ENCODE measurements at regions not wholly inside any gene's neighbourhood (a gene's known extent, or its start where the extent isn't known, plus 50 kb on each side); places are given as distances from the start of the nearest gene placed in this dataset.

DNA sequence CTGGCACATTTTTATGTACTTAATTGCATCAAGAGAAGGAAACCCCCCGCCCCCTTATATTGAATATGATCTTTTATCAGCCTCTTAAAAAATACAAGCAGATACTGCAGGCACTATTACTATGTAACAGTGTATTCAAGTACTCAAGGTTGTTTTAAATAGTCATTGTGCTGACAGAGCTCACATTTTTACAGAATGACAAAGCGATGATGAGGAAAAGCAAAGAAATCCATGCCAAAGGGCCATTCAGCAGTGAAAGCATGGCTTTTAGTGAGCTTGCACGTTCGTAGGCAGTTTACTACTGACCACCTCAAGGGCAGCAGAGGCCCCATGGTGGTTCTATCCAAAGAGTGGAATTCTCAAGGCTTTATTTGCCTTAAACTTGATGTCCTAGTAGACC is 146.8 kb downstream of the RPS12 start:
- H3K27ac Mint-ChIP-seq (ENCODE audit: low read depth, unreplicated experiment), result no peak overlapping the region

DNA sequence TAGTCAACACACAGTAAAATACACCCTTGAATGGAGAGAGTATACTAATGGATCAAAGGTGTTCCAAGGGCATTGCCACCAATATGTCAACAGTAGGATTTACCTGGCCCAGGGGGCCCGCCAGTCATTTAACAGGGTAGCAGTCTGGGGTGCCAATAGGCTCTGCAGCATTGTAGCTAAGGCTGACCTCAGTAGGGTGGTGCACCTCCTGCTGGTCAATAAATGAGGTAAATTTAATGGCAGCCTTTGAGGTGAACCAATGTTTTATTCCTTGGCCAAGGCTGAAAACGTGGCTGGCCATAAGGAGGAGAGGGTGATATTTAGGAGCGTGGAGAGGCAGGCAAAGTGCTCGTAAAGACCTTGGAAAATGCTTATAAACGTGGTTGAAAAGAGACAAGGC is 147.2 kb downstream of the RPS12 start:
- Mint-ChIP-seq H3K27ac (ENCODE audit: low read depth, unreplicated experiment) (no peak overlapping the region), H3K27me3 (ENCODE audit: insufficient read depth, unreplicated experiment) (peaks cover 83% of the 10 kb centered on the region), H3K36me3 (ENCODE audit: insufficient read depth, unreplicated experiment) (no peaks in the 10 kb centered on the region), H3K4me3 (ENCODE audit: unreplicated experiment) (no peak overlapping the region), H3K9me3 (ENCODE audit: unreplicated experiment) (no peaks in the 10 kb centered on the region), H3K4me1 (ENCODE audit: insufficient read depth, unreplicated experiment) (peaks cover 10% of the 10 kb centered on the region)
- CTCF ChIA-PET, result interaction anchor here (0.7 to 2.7 kb wide), 12 partner anchors 10 to 591 kb away, joined by 3 to 14 read pairs (median 3); no protein-coding TSS in a partner anchor
- TF ChIP-seq, protein P1, sequence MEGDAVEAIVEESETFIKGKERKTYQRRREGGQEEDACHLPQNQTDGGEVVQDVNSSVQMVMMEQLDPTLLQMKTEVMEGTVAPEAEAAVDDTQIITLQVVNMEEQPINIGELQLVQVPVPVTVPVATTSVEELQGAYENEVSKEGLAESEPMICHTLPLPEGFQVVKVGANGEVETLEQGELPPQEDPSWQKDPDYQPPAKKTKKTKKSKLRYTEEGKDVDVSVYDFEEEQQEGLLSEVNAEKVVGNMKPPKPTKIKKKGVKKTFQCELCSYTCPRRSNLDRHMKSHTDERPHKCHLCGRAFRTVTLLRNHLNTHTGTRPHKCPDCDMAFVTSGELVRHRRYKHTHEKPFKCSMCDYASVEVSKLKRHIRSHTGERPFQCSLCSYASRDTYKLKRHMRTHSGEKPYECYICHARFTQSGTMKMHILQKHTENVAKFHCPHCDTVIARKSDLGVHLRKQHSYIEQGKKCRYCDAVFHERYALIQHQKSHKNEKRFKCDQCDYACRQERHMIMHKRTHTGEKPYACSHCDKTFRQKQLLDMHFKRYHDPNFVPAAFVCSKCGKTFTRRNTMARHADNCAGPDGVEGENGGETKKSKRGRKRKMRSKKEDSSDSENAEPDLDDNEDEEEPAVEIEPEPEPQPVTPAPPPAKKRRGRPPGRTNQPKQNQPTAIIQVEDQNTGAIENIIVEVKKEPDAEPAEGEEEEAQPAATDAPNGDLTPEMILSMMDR (IDR thresholded peaks at IDR 0.05; ENCODE audit: unreplicated experiment), result peak; percentile 12
- POLR2A ChIA-PET, result no interaction called here
- BruUV-seq (replicated peaks), result no TSS peak
- DNase-seq (ENCODE audit: unreplicated experiment), result peak; percentile 25
- intact Hi-C loops (cut with micrococcal nuclease), result loop anchor here (1.0 to 10.0 kb wide), 3 partner anchors 131 to 961 kb away; no protein-coding TSS in a partner anchor

More for the DNA sequence above, 146.8 kb downstream of the RPS12 start:
- TF ChIP-seq, protein P1 (IDR thresholded peaks at IDR 0.05; ENCODE audit: unreplicated experiment), result no peak
- Mint-ChIP-seq H3K4me3 (ENCODE audit: unreplicated experiment) (no peak overlapping the region), H3K36me3 (ENCODE audit: insufficient read depth, unreplicated experiment) (no peaks in the 10 kb centered on the region), H3K9me3 (ENCODE audit: unreplicated experiment) (no peaks in the 10 kb centered on the region), H3K27me3 (ENCODE audit: insufficient read depth, unreplicated experiment) (peaks cover 88% of the 10 kb centered on the region), H3K4me1 (ENCODE audit: insufficient read depth, unreplicated experiment) (peaks cover 10% of the 10 kb centered on the region)
- CTCF ChIA-PET, result interaction anchor here (0.7 to 2.7 kb wide), 5 partner anchors 10 to 552 kb away, joined by 3 to 14 read pairs (median 3); no protein-coding TSS in a partner anchor
- intact Hi-C loops (cut with micrococcal nuclease), result loop anchor here (1.0 to 10.0 kb wide), 3 partner anchors 131 to 961 kb away; no protein-coding TSS in a partner anchor
- DNase-seq (ENCODE audit: unreplicated experiment), result no peak
- POLR2A ChIA-PET, result no interaction called here
- no TSS peak for BruUV-seq (replicated peaks)

DNA sequence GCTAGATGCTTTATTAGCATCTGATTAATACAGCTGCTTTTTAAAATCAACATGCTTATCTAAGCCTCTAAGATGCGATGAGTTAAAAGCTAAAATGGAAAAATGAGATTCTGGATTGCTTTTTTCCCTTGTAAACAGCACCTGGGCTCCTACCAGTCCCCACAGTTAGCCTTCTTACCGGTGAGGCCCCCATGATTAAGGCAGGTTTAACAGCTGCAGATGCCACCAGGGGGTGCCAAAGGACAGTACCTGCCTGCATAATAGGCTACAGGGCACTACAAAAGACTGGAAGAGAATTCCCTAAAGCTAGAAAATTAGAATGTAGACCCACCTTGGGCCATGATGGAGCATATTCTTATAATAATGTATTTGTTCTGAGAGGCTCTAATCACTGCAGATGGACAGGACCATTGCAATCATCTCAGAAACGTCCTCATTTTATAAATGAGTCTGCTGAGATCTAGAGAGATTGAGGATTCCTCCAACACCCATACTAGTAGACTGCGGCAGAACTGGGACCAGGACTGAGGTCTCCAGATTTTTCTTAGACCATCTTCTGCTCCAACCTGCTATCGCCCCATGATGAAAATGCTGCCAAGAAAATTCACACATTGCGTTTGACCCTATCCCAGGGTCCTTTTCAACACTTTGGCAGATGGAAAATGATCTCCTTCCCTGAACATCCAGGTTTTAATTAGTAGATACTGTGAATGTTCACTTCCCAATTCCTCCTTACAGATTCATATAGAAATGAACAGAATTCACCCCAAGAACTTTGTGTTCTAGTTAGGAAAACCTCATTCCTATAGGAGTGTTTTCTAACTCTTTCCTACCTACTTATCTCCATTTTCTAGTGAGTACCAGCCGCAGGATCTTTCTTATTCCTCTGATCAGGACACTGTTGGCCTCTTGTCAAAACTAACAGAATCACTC is 148.8 kb downstream of the RPS12 start:
- CTCF ChIA-PET, result interaction anchor here (0.5 to 2.7 kb wide), 45 partner anchors 8 to 954 kb away, joined by 3 to 17 read pairs (median 4); no protein-coding TSS in a partner anchor
- POLR2A ChIA-PET, result interaction anchor here (0.6 kb wide), 1 partner anchor 24 kb away, joined by 3 read pairs; no protein-coding TSS in a partner anchor
- H3K4me3 Mint-ChIP-seq (ENCODE audit: unreplicated experiment), result no peak overlapping the region
- H3K27me3 Mint-ChIP-seq (ENCODE audit: insufficient read depth, unreplicated experiment), result peaks cover 68% of the 10 kb centered on the region
- intact Hi-C loops (cut with micrococcal nuclease), result loop anchor here (1.0 to 10.0 kb wide), 5 partner anchors 77 to 959 kb away; no protein-coding TSS in a partner anchor
- no TSS peak for BruUV-seq (replicated peaks)
- TF ChIP-seq, protein P1 (IDR thresholded peaks at IDR 0.05; ENCODE audit: unreplicated experiment), result peak; percentile 81
- no peak overlapping the region for H3K27ac Mint-ChIP-seq (ENCODE audit: low read depth, unreplicated experiment)
- no peaks in the 10 kb centered on the region for H3K36me3 Mint-ChIP-seq (ENCODE audit: insufficient read depth, unreplicated experiment)
- H3K9me3 Mint-ChIP-seq (ENCODE audit: unreplicated experiment), result no peaks in the 10 kb centered on the region
- peaks cover 10% of the 10 kb centered on the region for H3K4me1 Mint-ChIP-seq (ENCODE audit: insufficient read depth, unreplicated experiment)
- DNase-seq (ENCODE audit: unreplicated experiment), result peak; percentile 71

All from MCF 10A (cell line).